PC-3 (cell line): ENCODE measurements at regions not wholly inside any gene's neighbourhood (a gene's known extent, or its start where the extent isn't known, plus 50 kb on each side); places are given as distances from the start of the nearest gene placed in this dataset.

Source experiments
- ATAC-seq: fragments of 200-7000 bp; cut with Tn5 transposase; 2 replicates; pipeline ENCODE4 v1.9.1; 2020; ENCODE audit warnings: mild to moderate bottlenecking, moderate library complexity
- BruUV-seq: library from RNA; stranded (reverse); fragments of 400-500 nt; replicated peaks from 2 replicates; lab custom pipeline; 2021; lab: Mats Ljungman, UMichigan
- CTCF ChIA-PET: fragments of 300-600 bp; sonication (Branson Sonifier 250); formaldehyde crosslinking; loops from one replicate; lab custom pipeline; 2022; ENCODE audit warnings: antibody characterized with exemption; lab: Charles Lee
- POLR2A ChIA-PET: fragments of 300-600 bp; sonication (Branson Sonifier 250); formaldehyde crosslinking; loops from one replicate; lab custom pipeline; 2022; ENCODE audit warnings: antibody characterized with exemption; ENCODE audit not compliant: unreplicated experiment; lab: Charles Lee
- DNase-seq: peaks from one replicate; pipeline ENCODE4 v3.0.0-alpha.2; 2015
- H2AFZ ChIP-seq: fragments of 300-600 bp; sonication (generic); 2 replicates; pipeline ENCODE4 v1.6.0; 2016; ENCODE audit warnings: antibody characterized with exemption, low read length
- H3F3A ChIP-seq: fragments of 300-600 bp; sonication (generic); one replicate; pipeline ENCODE4 v1.6.0; 2017; ENCODE audit warnings: antibody characterized with exemption, low read length, control low read depth, mild to moderate bottlenecking; ENCODE audit not compliant: unreplicated experiment
- H3K27ac ChIP-seq: fragments of 300-600 bp; sonication (generic); 2 replicates; pipeline ENCODE4 v1.5.1; 2016; ENCODE audit warnings: mild to moderate bottlenecking, low read length
- H3K27me3 ChIP-seq: fragments of 300-600 bp; sonication (generic); 2 replicates; pipeline ENCODE4 v1.6.1; 2016; ENCODE audit warnings: low read length, mixed read lengths
- H3K36me3 ChIP-seq: fragments of 300-600 bp; sonication (generic); 2 replicates; pipeline ENCODE4 v1.6.1; 2016; ENCODE audit warnings: low read depth, mixed run types, low read length, mixed read lengths
- H3K4me1 ChIP-seq: fragments of 300-600 bp; sonication (generic); 2 replicates; pipeline ENCODE4 v1.5.1; 2016; ENCODE audit warnings: low read length; ENCODE audit not compliant: insufficient read depth
- H3K4me2 ChIP-seq: fragments of 300-600 bp; sonication (generic); 2 replicates; pipeline ENCODE4 v1.6.0; 2016; ENCODE audit warnings: low read length
- H3K4me3 ChIP-seq: fragments of 300-600 bp; sonication (generic); 2 replicates; pipeline ENCODE4 v1.5.1; 2016; ENCODE audit warnings: mild to moderate bottlenecking, low read length, mixed read lengths
- H3K79me2 ChIP-seq: fragments of 300-600 bp; sonication (generic); 2 replicates; pipeline ENCODE4 v1.6.1; 2017; ENCODE audit warnings: low read length, mixed read lengths
- H3K9ac ChIP-seq: fragments of 300-600 bp; sonication (generic); 2 replicates; pipeline ENCODE4 v1.6.0; 2016; ENCODE audit warnings: mild to moderate bottlenecking, low read length
- H3K9me2 ChIP-seq: fragments of 300-600 bp; sonication (generic); replicated peaks from 2 replicates; pipeline ENCODE4 v1.6.1; 2016; ENCODE audit warnings: mixed run types, low read length, mixed read lengths
- H3K9me3 ChIP-seq: fragments of 300-600 bp; sonication (generic); 2 replicates; pipeline ENCODE4 v1.6.1; 2016; ENCODE audit warnings: low read length, mixed read lengths
- H4K20me1 ChIP-seq: fragments of 300-600 bp; sonication (generic); 2 replicates; pipeline ENCODE4 v1.6.1; 2016; ENCODE audit warnings: low read length, mixed read lengths
- EZH2 ChIP-seq: fragments of 300-600 bp; sonication (generic); IDR thresholded peaks from one replicate; pipeline ENCODE4 v1.6.1; 2017; ENCODE audit warnings: antibody characterized with exemption, mild to moderate bottlenecking, low read length; ENCODE audit not compliant: unreplicated experiment
- EZH2phosphoT487 ChIP-seq: fragments of 300-600 bp; sonication (generic); IDR thresholded peaks from 2 replicates; pipeline ENCODE4 v1.6.1; 2018; ENCODE audit warnings: mild to moderate bottlenecking, antibody characterized with exemption, low read length, borderline replicate concordance
- intact Hi-C: fragments of 100-400 bp; cut with micrococcal nuclease; formaldehyde crosslinking; loops from 2 replicates; pipeline ENCODE4 v1.9.0; 2023
- TF ChIP-seq, protein P1 (sequence below): fragments of 300-600 bp; sonication (generic); conservative IDR thresholded peaks from 2 replicates; pipeline ENCODE4 v1.5.1; 2017; ENCODE audit warnings: antibody characterized with exemption, low read depth, mild to moderate bottlenecking, low read length

DNA sequence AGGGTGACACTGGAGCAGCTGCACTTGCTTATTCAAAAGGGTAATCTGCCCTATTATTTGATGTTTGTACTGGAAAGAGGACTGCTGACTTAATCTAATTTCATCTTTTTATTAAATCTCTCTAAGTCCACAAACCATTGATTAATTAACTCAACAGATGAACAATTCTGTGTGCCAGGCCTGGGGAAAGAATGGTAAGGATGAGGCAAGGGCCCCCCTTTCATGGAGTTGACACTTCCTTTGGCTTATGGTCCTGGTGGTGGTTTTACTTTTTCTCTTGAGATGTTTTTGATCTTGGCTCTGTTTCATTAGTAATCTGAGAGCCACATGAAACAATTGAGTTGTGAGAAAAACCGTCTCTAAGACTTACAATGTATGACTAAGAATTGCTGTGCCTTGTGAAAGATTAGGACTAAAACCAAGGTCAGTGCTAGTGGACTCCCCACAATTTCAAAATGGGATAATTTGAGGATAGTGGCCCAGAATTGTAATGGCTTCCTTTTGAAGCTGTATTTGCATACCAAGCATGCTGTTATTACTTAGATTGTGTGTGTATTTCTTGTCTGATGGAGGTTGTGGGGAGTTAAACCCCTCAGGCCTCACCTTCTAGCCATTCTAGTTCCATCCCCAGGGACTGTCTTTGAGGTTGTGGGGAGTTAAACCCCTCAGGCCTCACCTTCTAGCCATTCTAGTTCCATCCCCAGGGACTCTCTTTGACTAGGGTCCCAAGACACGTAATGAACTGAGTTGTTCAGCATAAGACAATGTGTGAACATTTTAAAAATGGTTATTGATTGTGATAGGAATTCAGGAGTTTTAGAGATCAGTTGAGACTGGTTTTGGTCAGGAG lies 52.5 kb upstream of the EVL start:
- H2AFZ ChIP-seq: no peak overlapping the region
- ChIA-PET CTCF (no interaction called here), POLR2A (no interaction called here)
- no peaks in the 10 kb centered on the region for H3K4me1 ChIP-seq
- H3F3A ChIP-seq: no peaks in the 10 kb centered on the region
- TF ChIP-seq EZH2phosphoT487: no peak
- no peaks in the 10 kb centered on the region for H3K9me2 ChIP-seq
- H3K9me3 ChIP-seq: no peaks in the 10 kb centered on the region
- DNase-seq: no peak
- no peaks in the 10 kb centered on the region for H4K20me1 ChIP-seq
- no peak overlapping the region for H3K4me2 ChIP-seq
- ATAC-seq: no peak
- no peak overlapping the region for H3K4me3 ChIP-seq
- no peak overlapping the region for H3K9ac ChIP-seq
- BruUV-seq: no TSS peak
- intact Hi-C loops: no loop called here
- H3K36me3 ChIP-seq: no peaks in the 10 kb centered on the region
- H3K27me3 ChIP-seq: no peaks in the 10 kb centered on the region
- H3K79me2 ChIP-seq: no peaks in the 10 kb centered on the region
- no peak overlapping the region for H3K27ac ChIP-seq

DNA sequence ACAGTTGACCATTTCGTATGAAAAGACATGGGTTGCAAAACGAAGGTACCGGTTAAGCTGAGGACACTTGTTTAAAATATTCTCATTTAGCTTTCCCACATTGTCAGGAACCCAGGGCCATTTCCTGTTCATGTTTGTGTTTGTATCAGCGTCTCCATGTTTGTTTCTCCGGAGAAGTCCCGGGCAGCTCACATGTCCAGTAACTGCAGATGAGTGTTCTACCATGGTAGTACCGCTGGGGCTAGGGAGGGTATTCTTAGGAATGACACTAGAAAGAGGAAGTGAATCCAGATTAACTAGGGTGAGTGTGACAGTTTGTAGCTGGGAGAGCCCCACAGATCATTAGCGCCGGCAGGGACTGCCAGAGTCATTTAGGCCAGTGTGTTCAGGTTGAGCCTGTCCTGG lies 50.0 kb upstream of the EVL start:
- Histone ChIP-seq H4K20me1 (no peaks in the 10 kb centered on the region), H3K79me2 (no peaks in the 10 kb centered on the region), H3K4me1 (peaks cover 10% of the 10 kb centered on the region), H3K9me3 (no peaks in the 10 kb centered on the region), H3K4me2 (no peak overlapping the region), H2AFZ (no peak overlapping the region), H3F3A (no peaks in the 10 kb centered on the region), H3K9ac (no peak overlapping the region), H3K27ac (no peak overlapping the region), H3K27me3 (no peaks in the 10 kb centered on the region), H3K36me3 (no peaks in the 10 kb centered on the region), H3K4me3 (no peak overlapping the region), H3K9me2 (no peaks in the 10 kb centered on the region)
- TF ChIP-seq, protein P1, sequence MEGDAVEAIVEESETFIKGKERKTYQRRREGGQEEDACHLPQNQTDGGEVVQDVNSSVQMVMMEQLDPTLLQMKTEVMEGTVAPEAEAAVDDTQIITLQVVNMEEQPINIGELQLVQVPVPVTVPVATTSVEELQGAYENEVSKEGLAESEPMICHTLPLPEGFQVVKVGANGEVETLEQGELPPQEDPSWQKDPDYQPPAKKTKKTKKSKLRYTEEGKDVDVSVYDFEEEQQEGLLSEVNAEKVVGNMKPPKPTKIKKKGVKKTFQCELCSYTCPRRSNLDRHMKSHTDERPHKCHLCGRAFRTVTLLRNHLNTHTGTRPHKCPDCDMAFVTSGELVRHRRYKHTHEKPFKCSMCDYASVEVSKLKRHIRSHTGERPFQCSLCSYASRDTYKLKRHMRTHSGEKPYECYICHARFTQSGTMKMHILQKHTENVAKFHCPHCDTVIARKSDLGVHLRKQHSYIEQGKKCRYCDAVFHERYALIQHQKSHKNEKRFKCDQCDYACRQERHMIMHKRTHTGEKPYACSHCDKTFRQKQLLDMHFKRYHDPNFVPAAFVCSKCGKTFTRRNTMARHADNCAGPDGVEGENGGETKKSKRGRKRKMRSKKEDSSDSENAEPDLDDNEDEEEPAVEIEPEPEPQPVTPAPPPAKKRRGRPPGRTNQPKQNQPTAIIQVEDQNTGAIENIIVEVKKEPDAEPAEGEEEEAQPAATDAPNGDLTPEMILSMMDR: no peak
- TF ChIP-seq EZH2 (no peak), EZH2phosphoT487 (no peak)
- BruUV-seq: no TSS peak
- DNase-seq (no peak), ATAC-seq (no peak)
- ChIA-PET POLR2A (no interaction called here), CTCF (no interaction called here)
- intact Hi-C loops: no loop called here
